MM.1S (cell line): ENCODE measurements at regions not wholly inside any gene's neighbourhood (a gene's known extent, or its start where the extent isn't known, plus 50 kb on each side); places are given as distances from the start of the nearest gene placed in this dataset.

ENCODE experiments used
- DNase-seq: peaks from one replicate; pipeline ENCODE4 v3.0.0-alpha.2; 2015
- H2AFZ ChIP-seq: fragments of 300-600 bp; sonication (generic); 2 replicates; pipeline ENCODE4 v1.6.0; 2016; ENCODE audit warnings: antibody characterized with exemption, low read length
- H3F3A ChIP-seq: fragments of 300-600 bp; sonication (generic); 2 replicates; pipeline ENCODE4 v1.6.1; 2016; ENCODE audit warnings: mild to moderate bottlenecking, antibody characterized with exemption, low read length, moderate library complexity, mixed read lengths; ENCODE audit not compliant: insufficient read depth
- H3K27ac ChIP-seq: fragments of 300-600 bp; sonication (generic); 2 replicates; pipeline ENCODE4 v1.5.1; 2016; ENCODE audit warnings: mild to moderate bottlenecking, low read length
- H3K27me3 ChIP-seq: fragments of 300-600 bp; sonication (generic); replicated peaks from 2 replicates; pipeline ENCODE4 v1.6.0; 2016; ENCODE audit warnings: low read length; ENCODE audit not compliant: insufficient read depth
- H3K36me3 ChIP-seq: fragments of 300-600 bp; sonication (generic); replicated peaks from 2 replicates; pipeline ENCODE4 v1.6.1; 2016; ENCODE audit warnings: mild to moderate bottlenecking, low read length, mixed read lengths; ENCODE audit not compliant: insufficient read depth
- H3K4me1 ChIP-seq: fragments of 300-600 bp; sonication (generic); 2 replicates; pipeline ENCODE4 v1.6.1; 2016; ENCODE audit warnings: low read length, mixed read lengths
- H3K4me2 ChIP-seq: fragments of 300-600 bp; sonication (generic); 2 replicates; pipeline ENCODE4 v1.6.0; 2016; ENCODE audit warnings: low read depth, low read length
- H3K4me3 ChIP-seq: fragments of 300-600 bp; sonication (generic); 2 replicates; pipeline ENCODE4 v1.5.1; 2016; ENCODE audit warnings: low read length, mixed read lengths
- H3K79me2 ChIP-seq: fragments of 300-600 bp; sonication (generic); 2 replicates; pipeline ENCODE4 v1.6.1; 2016; ENCODE audit warnings: mixed run types, low read length, mixed read lengths
- H3K9ac ChIP-seq: fragments of 300-600 bp; sonication (generic); 2 replicates; pipeline ENCODE4 v1.6.1; 2016; ENCODE audit warnings: low read length, mixed read lengths
- H3K9me2 ChIP-seq: fragments of 300-600 bp; sonication (generic); replicated peaks from 2 replicates; pipeline ENCODE4 v1.6.1; 2016; ENCODE audit warnings: mild to moderate bottlenecking, low read length, mixed read lengths; ENCODE audit not compliant: insufficient read depth
- H3K9me3 ChIP-seq: fragments of 300-600 bp; sonication (generic); replicated peaks from 2 replicates; pipeline ENCODE4 v1.6.1; 2016; ENCODE audit warnings: mild to moderate bottlenecking, low read length, mixed read lengths; ENCODE audit not compliant: insufficient read depth
- H4K20me1 ChIP-seq: fragments of 300-600 bp; sonication (generic); 2 replicates; pipeline ENCODE4 v1.6.1; 2016; ENCODE audit warnings: mild to moderate bottlenecking, low read length, moderate library complexity, mixed read lengths; ENCODE audit not compliant: insufficient read depth
- CTCF ChIP-seq: fragments of 300-600 bp; sonication (generic); IDR thresholded peaks from 2 replicates; pipeline ENCODE4 v1.5.1; 2016; ENCODE audit warnings: antibody characterized with exemption, low read length, mixed read lengths
- EZH2 ChIP-seq: fragments of 300-600 bp; sonication (generic); optimal IDR thresholded peaks from 2 replicates; pipeline ENCODE3; 2017; ENCODE audit warnings: low read depth, mild to moderate bottlenecking, antibody characterized with exemption, low read length, mixed read lengths
- EZH2phosphoT487 ChIP-seq: fragments of 300-600 bp; sonication (generic); IDR thresholded peaks from 2 replicates; pipeline ENCODE4 v1.6.1; 2018; ENCODE audit warnings: antibody characterized with exemption, low read length

GRCh38 chr12:87930033-87930432 lies 99.2 kb downstream of the C12orf50 start:
- H3K4me2 ChIP-seq: no peak overlapping the region
- no peaks in the 10 kb centered on the region for H3K9me3 ChIP-seq
- H3K4me3 ChIP-seq: no peak overlapping the region
- H4K20me1 ChIP-seq: no peaks in the 10 kb centered on the region
- no peaks in the 10 kb centered on the region for H3K79me2 ChIP-seq
- no peak overlapping the region for H2AFZ ChIP-seq
- H3K4me1 ChIP-seq: no peaks in the 10 kb centered on the region
- no peak for DNase-seq
- no peak overlapping the region for H3K27ac ChIP-seq
- H3K36me3 ChIP-seq: no peaks in the 10 kb centered on the region
- H3K9me2 ChIP-seq: no peaks in the 10 kb centered on the region
- no peaks in the 10 kb centered on the region for H3K27me3 ChIP-seq
- TF ChIP-seq EZH2: no peak
- no peak for TF ChIP-seq EZH2phosphoT487
- no peak for TF ChIP-seq CTCF
- no peaks in the 10 kb centered on the region for H3F3A ChIP-seq
- no peak overlapping the region for H3K9ac ChIP-seq

GRCh38 chr12:87929346-87929745 lies 99.9 kb downstream of the C12orf50 start:
- no peaks in the 10 kb centered on the region for H3K79me2 ChIP-seq
- H3F3A ChIP-seq: no peaks in the 10 kb centered on the region
- no peaks in the 10 kb centered on the region for H4K20me1 ChIP-seq
- H3K9me3 ChIP-seq: no peaks in the 10 kb centered on the region
- TF ChIP-seq EZH2 (no peak), CTCF (no peak), EZH2phosphoT487 (no peak)
- no peak overlapping the region for H3K4me3 ChIP-seq
- no peaks in the 10 kb centered on the region for H3K4me1 ChIP-seq
- DNase-seq: no peak
- no peak overlapping the region for H3K27ac ChIP-seq
- no peaks in the 10 kb centered on the region for H3K9me2 ChIP-seq
- no peak overlapping the region for H3K4me2 ChIP-seq
- no peak overlapping the region for H3K9ac ChIP-seq
- no peaks in the 10 kb centered on the region for H3K27me3 ChIP-seq
- no peak overlapping the region for H2AFZ ChIP-seq
- H3K36me3 ChIP-seq: no peaks in the 10 kb centered on the region

- Histone ChIP-seq H3K27me3 (no peaks in the 10 kb centered on the region), H3K9me3 (no peaks in the 10 kb centered on the region), H3K9ac (no peak overlapping the region), H3K9me2 (no peaks in the 10 kb centered on the region), H3K27ac (no peak overlapping the region), H3K36me3 (no peaks in the 10 kb centered on the region), H3K4me3 (no peak overlapping the region), H3F3A (no peaks in the 10 kb centered on the region), H3K4me2 (no peak overlapping the region), H2AFZ (no peak overlapping the region), H4K20me1 (no peaks in the 10 kb centered on the region), H3K79me2 (no peaks in the 10 kb centered on the region), H3K4me1 (no peaks in the 10 kb centered on the region)
- TF ChIP-seq CTCF (no peak), EZH2 (no peak), EZH2phosphoT487 (no peak)
- DNase-seq: no peak
Observed at GRCh38 chr12:87928031-87928430, 101.2 kb downstream of the C12orf50 start.
